Prostate gland (tissue), 2 donors: ENCODE measurements at regions not wholly inside any gene's neighbourhood (a gene's known extent, or its start where the extent isn't known, plus 50 kb on each side); places are given as distances from the start of the nearest gene placed in this dataset.

Experiments
- CTCF ChIP-seq, 4 experiments: fragments of 200-600 bp in 2 of 4; fragments of 450-650 bp in 2 of 4; sonication (generic) in 2 of 4; IDR thresholded peaks; 1 replicate in 3 of 4; 2 replicates in 1 of 4; pipeline ENCODE4 v1.5.1; 2016 to 2019; ENCODE audit warnings: antibody characterized with exemption in 4 of 4, mild to moderate bottlenecking in 2 of 4, moderate library complexity in 2 of 4
- POLR2A ChIP-seq: fragments of 450-650 bp; IDR thresholded peaks from one replicate; pipeline ENCODE4 v1.6.1; 2016; ENCODE audit warnings: antibody characterized with exemption, mild to moderate bottlenecking

DNA sequence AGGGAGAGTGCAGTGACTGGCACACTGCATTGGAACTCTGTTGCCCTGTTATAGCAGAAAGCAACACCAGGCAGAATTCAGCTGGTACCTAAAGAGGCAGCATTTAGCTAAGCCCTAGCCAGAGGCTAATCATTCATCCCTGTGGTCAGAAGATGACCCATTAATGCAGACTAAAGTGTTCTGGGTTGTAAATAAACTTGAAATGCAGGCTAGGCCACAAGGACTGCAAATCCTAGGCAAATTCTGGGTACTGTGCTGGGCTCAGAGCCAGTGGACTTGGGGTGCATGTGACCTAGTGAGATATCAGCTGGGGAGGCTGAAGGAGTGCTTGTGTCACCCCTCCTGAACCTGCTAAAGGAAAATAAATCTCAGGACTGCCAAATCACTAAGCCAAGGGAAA lies 91.2 kb downstream of the LPAR4 start:
- TF ChIP-seq POLR2A = no peak
- TF ChIP-seq CTCF (IDR thresholded peaks at IDR 0.05) = no peak
